ENCODE measurements at regions not wholly inside any gene's neighbourhood (a gene's known extent, or its start where the extent isn't known, plus 50 kb on each side); places are given as distances from the start of the nearest gene placed in this dataset.

- Histone ChIP-seq H3K9me3 (no peaks in the 10 kb centered on the region), H3K4me1 (no peaks in the 10 kb centered on the region), H3K4me3 (replicated peaks in 1 of 3) (no peak overlapping the region), H3K27me3 (no peaks in the 10 kb centered on the region), H3K36me3 (no peaks in the 10 kb centered on the region), H3K27ac (no peak overlapping the region)
- no peak for DNase-seq
- intact Hi-C loops (cut with DNase I), result no loop called here
- WGBS, 2 donors, result 72 to 85% methylated on average over 8 of the region's 8 CpGs
- TF ChIP-seq CTCF (IDR thresholded peaks at IDR 0.05) (no peak), POLR2A (IDR thresholded peaks at IDR 0.05) (no peak)
Measured at GRCh38 chr3:54040476-54040875, 81.9 kb upstream of the CACNA2D3 start.

- intact Hi-C loops (cut with DNase I), result no loop called here
- TF ChIP-seq CTCF (IDR thresholded peaks at IDR 0.05), result no peak
- no peak for TF ChIP-seq POLR2A (IDR thresholded peaks at IDR 0.05)
- H3K27me3 ChIP-seq, result no peaks in the 10 kb centered on the region
- no peak overlapping the region for H3K4me3 ChIP-seq (replicated peaks in 1 of 3)
- no peaks in the 10 kb centered on the region for H3K4me1 ChIP-seq
- H3K27ac ChIP-seq, result no peak overlapping the region
- no peaks in the 10 kb centered on the region for H3K36me3 ChIP-seq
- 79 to 87% methylated on average over 4 of the region's 4 CpGs for WGBS, 2 donors
- H3K9me3 ChIP-seq, result no peaks in the 10 kb centered on the region
- DNase-seq, result no peak
Measured at GRCh38 chr3:54038391-54038790, 84.0 kb upstream of the CACNA2D3 start.

GRCh38 chr3:54036543-54036942 is 85.8 kb upstream of the CACNA2D3 start:
- no peak overlapping the region for H3K4me3 ChIP-seq (replicated peaks in 1 of 3)
- intact Hi-C loops (cut with DNase I), result no loop called here
- DNase-seq, result no peak
- H3K36me3 ChIP-seq, result no peaks in the 10 kb centered on the region
- WGBS, 2 donors, result 88 to 93% methylated on average over 2 of the region's 2 CpGs
- H3K9me3 ChIP-seq, result no peaks in the 10 kb centered on the region
- H3K4me1 ChIP-seq, result no peaks in the 10 kb centered on the region
- no peak overlapping the region for H3K27ac ChIP-seq
- no peaks in the 10 kb centered on the region for H3K27me3 ChIP-seq
- no peak for TF ChIP-seq POLR2A (IDR thresholded peaks at IDR 0.05)
- TF ChIP-seq CTCF (IDR thresholded peaks at IDR 0.05), result no peak

GRCh38 chr3:54034971-54035370 is 87.4 kb upstream of the CACNA2D3 start:
- no peak overlapping the region for H3K27ac ChIP-seq
- H3K9me3 ChIP-seq, result no peaks in the 10 kb centered on the region
- intact Hi-C loops (cut with DNase I), result no loop called here
- no peak for DNase-seq
- H3K36me3 ChIP-seq, result no peaks in the 10 kb centered on the region
- no peaks in the 10 kb centered on the region for H3K27me3 ChIP-seq
- H3K4me3 ChIP-seq (replicated peaks in 1 of 3), result no peak overlapping the region
- TF ChIP-seq POLR2A (IDR thresholded peaks at IDR 0.05) (no peak), CTCF (IDR thresholded peaks at IDR 0.05) (no peak)
- no peaks in the 10 kb centered on the region for H3K4me1 ChIP-seq
- WGBS, 2 donors, result 72 to 91% methylated on average over 4 of the region's 4 CpGs

- Histone ChIP-seq H3K4me3 (replicated peaks in 1 of 3) (no peak overlapping the region), H3K4me1 (no peaks in the 10 kb centered on the region), H3K9me3 (no peaks in the 10 kb centered on the region), H3K27ac (no peak overlapping the region), H3K36me3 (no peaks in the 10 kb centered on the region), H3K27me3 (no peaks in the 10 kb centered on the region)
- WGBS, 2 donors, result 83 to 88% methylated on average over 17 of the region's 17 CpGs
- TF ChIP-seq POLR2A (IDR thresholded peaks at IDR 0.05) (no peak), CTCF (IDR thresholded peaks at IDR 0.05) (no peak)
- intact Hi-C loops (cut with DNase I), result no loop called here
- no peak for DNase-seq
Measured at GRCh38 chr3:54033761-54034160, 88.6 kb upstream of the CACNA2D3 start.

Data from thyroid gland (tissue), 4 donors.